Fibroblast of lung (primary cell): ENCODE measurements at regions not wholly inside any gene's neighbourhood (a gene's known extent, or its start where the extent isn't known, plus 50 kb on each side); places are given as distances from the start of the nearest gene placed in this dataset.
"Not testable (repeated sequence)": the region's sequence is repeated elsewhere in the genome, so short reads cannot be mapped to it uniquely, and the experiment has no call there.

ENCODE experiments used
- EZH2 ChIP-seq: IDR thresholded peaks from 2 replicates; pipeline ENCODE4 v1.5.1; 2012; ENCODE audit warnings: low read length, control low read depth, mild to moderate bottlenecking; ENCODE audit errors: missing control alignments
- TF ChIP-seq, protein P1 (sequence below), 2 donors: IDR thresholded peaks in 1 of 2; conservative IDR thresholded peaks in 1 of 2; 1 replicate in 1 of 2; 2 replicates in 1 of 2; pipeline ENCODE4 v1.5.1; 2011 to 2012; ENCODE audit warnings: low read length in 2 of 2, control low read depth in 1 of 2, inconsistent platforms in 1 of 2, low read depth in 1 of 2, mild to moderate bottlenecking in 1 of 2

DNA sequence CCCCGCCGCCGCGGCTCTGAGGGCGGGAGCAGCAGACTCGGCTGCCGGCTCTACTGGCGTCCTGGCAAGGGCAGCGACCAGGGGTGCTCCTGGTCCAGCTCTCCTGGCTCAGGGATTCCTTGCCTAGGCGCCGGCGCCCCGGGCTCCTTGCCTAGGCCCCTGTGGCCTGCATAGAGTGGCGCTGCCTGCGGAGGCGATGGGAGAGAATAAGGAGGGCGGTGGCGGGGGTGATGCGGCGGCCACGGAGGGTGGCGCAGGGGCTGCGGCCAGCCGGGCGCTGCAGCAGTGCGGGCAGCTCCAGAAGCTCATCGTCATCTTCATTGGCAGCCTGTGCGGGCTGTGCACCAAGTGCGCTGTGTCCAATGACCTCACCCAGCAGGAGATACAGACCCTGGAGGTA is 136.6 kb upstream of the TP53TG3D start:
- TF ChIP-seq, protein P1, sequence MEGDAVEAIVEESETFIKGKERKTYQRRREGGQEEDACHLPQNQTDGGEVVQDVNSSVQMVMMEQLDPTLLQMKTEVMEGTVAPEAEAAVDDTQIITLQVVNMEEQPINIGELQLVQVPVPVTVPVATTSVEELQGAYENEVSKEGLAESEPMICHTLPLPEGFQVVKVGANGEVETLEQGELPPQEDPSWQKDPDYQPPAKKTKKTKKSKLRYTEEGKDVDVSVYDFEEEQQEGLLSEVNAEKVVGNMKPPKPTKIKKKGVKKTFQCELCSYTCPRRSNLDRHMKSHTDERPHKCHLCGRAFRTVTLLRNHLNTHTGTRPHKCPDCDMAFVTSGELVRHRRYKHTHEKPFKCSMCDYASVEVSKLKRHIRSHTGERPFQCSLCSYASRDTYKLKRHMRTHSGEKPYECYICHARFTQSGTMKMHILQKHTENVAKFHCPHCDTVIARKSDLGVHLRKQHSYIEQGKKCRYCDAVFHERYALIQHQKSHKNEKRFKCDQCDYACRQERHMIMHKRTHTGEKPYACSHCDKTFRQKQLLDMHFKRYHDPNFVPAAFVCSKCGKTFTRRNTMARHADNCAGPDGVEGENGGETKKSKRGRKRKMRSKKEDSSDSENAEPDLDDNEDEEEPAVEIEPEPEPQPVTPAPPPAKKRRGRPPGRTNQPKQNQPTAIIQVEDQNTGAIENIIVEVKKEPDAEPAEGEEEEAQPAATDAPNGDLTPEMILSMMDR (conservative IDR thresholded peaks at IDR 0.05 in 1 of 2, IDR thresholded peaks at IDR 0.05 in 1 of 2; ENCODE audit: low read depth in 1 of 2, low read length in 2 of 2) = not testable (repeated sequence)
- not testable (repeated sequence) for TF ChIP-seq EZH2
